HG02943 (cell line): ENCODE measurements at regions not wholly inside any gene's neighbourhood (a gene's known extent, or its start where the extent isn't known, plus 50 kb on each side); places are given as distances from the start of the nearest gene placed in this dataset.
"Not testable (repeated sequence)": the region's sequence is repeated elsewhere in the genome, so short reads cannot be mapped to it uniquely, and the experiment has no call there.

Experiments used
- ATAC-seq: cut with Tn5 transposase; IDR thresholded peaks from one replicate; pipeline ENCODE4 v1.9.1; 2021; ENCODE audit warnings: mild to moderate bottlenecking, low read depth, moderate library complexity; ENCODE audit not compliant: unreplicated experiment

DNA sequence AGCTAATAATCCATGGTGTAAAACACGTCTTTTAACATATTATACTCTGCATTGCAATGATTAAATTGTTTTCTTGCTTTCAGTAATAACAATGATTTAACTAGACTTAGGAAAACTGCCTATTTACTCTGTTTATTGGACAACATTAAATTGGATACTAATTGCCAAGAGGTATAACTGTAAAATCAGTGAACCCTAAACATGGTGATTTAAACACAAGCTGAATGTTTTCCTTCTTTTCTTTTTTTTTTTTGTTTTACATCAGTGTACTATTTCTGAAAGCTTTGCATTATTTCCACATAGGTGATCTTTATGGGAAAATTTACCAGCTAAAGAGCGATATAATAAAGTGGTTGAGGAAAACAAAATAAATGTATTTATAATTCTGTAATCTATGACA, 276.7 kb downstream of the PCDH7 start:
- ATAC-seq: no peak

DNA sequence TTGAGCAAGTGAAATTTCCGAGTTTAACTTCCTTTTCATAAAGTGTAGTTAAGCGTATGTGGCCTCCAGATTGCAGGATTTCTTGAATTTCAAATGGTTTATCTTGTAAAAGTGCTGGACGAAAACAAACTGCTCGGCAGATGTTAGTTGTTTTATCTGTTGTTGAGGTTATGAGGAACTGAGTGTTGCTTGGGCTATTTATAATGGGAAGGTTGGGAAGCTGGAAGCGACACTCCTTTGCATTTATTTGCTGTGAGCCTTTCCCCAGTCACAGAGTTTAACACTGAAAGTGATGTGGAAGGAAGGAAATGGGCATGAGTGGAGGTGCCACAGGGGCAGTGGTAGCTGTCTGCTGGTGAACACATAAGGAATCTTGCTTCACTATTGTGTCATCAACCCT, 284.9 kb downstream of the PCDH7 start:
- ATAC-seq: no peak

DNA sequence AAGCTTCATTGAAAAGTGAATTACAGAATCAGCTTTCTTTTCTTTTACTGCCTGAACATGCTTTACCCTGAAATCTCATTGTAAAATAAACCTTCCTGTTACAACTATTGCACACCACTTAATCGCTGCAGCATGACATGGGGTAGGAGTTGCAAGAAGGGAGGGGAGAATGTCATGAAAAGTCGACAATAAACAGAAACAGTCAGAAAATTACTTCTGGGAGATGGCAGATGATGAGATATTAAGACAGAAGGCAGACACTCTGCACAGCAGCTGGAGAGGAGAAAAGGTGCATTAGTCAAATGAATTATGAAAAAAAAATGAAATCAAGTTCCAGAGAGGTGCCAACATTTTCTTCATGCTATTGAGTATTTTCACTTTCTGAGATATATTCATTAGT, 287.7 kb downstream of the PCDH7 start:
- no peak for ATAC-seq

DNA sequence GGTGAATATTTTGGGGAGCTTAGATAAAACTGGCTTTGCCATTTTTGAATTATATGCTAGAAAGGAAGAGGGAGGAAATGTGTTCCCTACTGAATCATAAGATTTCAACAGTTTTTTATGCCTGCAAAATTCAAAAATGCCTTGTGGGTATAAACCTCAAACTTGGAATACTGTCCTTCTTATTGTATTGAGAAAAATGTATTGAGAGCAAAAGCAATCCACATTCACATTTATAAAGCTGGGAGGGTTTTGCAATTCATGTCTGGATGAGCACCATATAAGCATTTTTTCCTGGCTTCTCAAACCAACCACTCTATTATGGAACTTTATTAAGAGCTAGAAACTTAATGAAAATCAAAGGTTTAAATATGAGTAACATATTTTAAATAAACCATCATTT, 289.8 kb downstream of the PCDH7 start:
- ATAC-seq: no peak

DNA sequence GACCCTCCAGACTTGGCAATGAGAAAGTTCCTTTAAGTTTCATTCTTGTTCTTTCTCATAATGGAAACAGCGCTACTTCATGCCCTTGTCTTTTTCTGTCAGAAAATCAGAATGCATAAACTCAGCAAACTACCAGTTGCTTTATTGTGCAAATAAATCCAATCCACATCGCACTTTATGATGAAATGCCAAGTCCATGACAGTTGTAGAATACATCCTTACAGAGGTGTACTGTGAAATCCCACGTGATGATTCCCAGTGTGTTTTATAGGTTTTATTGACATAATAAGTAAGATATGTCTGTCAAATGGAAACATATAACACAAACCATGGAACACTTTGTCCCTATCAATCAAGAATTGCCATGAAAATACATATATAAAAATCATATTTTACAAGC, 295.0 kb downstream of the PCDH7 start:
- no peak for ATAC-seq

DNA sequence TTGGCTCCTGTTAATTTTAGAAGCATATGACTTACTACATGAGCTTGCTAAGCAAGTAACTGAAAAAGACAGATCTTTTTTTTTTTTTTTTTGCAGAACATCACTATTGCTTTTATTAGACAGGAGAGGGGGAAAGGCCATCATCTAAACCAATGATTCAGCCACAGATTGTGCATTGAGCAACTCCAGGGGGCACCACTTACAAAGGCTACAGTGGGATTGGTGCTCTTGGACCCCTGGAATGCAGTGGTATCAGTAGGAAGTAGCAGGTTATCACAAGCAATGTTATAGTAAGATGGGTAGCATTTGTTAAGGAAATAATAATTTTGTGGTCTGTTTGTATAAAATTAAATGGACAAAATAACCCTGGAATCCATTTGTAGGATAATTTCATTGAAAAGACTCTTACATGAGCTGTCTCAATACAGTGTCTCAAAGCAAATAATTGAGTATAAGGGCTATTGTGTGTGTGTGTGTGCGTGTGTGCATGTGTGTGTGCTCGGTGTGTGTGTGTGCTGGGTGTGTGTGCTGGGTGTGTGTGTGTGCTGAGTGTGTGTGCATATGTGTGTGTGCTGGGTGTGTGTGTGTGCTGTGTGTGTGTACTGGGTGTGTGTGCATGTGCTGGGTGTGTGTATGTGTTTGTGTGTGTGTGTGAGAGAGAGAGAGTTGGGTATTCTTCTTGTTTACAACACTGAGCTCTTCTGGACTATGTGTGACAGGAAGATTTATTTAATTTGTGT, 296.3 kb downstream of the PCDH7 start:
- ATAC-seq: no peak

DNA sequence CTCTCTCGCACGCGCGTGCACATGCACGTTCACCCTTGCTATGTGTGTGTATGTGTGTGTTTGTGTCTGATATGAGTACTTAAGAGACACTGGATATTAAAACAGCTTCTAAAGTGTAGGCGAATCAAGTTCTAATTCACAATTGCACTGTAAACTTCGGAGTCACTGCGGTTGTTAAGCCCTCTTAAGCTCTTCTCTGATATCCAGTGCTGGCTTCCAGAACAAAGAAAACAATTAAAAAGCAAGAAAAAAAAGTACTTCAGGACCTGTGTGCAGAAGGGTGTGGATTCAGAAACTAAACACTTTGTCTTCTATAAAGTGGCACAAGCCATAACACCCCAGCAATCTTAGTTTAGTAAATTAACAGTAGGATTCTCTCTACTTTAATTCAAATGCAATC, 300.2 kb downstream of the PCDH7 start:
- ATAC-seq: no peak

DNA sequence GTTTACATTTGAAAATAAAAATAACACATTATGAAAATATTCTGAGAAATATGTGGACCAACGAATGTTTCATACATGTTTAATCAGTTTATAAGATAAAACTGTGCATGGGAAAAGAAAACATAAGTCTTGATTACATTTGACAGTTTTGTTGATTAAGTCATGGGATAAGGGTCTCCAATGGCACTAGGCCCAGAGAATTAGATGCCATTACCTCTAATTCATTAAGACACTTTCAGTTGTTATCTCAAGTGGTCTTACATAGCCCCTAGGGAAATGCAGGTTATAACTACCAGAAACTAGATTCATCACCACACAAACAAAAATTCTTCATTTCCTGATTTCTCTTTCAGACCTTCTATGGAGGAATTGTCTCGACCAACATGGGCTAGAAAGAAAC, 300.8 kb downstream of the PCDH7 start:
- no peak for ATAC-seq

DNA sequence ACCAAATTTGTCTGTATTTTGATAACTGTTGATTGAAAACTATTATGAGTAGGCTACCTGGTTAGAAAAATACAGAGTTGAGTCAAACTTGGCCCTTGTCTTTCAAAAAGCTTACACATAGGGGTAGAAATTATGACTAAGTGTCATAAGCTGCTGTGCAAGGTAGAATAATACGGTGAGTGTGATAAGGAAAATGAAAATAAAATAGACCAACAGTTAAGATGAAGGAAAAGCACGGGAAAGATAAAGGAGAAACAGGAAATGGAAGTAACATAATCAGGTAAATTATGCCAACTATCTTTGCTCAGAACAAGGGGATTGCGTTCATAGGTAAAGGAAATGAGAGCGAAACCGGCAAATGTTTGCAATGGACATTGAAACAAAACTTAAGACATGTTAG, 302.5 kb downstream of the PCDH7 start:
- no peak for ATAC-seq

DNA sequence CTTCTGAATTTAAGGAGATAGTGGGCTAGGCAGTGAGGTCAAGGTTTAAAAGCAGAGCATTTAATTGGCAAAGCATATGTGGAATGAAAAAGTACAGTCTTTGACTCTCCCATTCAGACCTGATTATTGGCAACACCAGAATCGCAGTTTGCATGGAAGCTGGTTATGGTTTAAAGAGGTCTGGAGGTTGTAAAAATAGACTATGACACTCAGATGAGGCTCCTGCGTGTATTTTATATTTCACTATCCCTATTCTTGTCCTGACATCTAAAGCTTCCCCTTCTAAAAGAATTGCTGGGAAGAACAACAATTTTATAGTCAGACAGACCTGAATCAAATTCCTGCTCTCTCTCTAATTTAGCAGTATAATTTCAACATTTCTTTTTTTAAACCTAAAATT, 302.9 kb downstream of the PCDH7 start:
- no peak for ATAC-seq

DNA sequence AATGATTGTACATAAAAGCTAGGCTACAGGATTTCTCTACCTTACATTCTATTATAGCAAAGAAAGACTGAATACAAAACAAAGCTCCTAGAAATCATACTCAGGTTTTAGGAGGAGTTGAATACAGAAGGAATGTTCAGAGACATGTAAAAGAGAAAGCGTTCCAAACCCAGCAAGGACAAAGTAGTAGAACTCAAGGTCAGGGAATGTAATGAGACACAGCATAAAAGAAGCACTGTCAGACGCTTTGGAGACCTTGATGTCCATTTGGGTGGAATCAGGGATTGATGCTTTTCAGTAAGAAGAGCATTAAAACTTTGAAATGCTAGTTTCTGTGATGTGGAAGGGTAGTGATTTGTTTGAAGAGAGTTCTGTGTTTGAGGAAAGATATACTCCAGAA, 303.6 kb downstream of the PCDH7 start:
- ATAC-seq: no peak

DNA sequence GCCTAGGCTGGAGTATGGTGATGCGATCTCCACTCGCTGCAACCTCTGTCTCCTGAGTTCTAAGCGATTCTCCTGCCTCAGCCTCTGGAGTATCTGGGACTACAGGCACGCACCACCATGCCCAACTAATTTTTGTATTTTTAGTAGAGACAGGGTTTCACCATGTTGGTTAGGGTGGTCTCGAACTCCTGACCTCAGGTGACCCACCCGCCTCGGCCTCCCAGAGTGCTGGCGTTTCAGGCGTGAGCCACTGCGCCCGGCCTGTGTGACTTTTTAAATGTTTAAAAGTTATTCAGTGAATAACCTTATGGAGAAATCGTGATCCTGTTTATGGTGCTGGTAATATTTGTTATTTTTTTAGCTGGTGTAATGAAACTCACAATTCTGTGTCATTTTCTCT, 304.6 kb downstream of the PCDH7 start:
- not testable (repeated sequence) for ATAC-seq

DNA sequence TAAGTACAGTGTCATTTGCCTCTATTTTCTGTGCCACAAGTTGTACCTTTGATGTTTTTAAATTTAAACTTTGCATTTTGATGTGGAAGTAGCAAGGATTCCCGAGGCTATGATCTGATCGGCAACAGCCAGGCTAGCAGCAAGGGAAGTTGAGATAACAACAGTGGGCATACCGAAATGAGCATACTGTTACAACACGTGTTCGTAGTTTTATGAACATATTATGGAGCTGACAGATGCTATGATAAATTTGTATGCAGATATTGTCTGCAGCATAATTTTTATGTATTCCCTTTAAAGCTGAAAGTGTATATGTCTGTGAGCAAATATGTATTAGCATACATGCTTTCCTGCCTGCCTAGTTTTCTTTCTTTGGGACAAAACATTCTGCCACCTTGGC, 306.1 kb downstream of the PCDH7 start:
- no peak for ATAC-seq

DNA sequence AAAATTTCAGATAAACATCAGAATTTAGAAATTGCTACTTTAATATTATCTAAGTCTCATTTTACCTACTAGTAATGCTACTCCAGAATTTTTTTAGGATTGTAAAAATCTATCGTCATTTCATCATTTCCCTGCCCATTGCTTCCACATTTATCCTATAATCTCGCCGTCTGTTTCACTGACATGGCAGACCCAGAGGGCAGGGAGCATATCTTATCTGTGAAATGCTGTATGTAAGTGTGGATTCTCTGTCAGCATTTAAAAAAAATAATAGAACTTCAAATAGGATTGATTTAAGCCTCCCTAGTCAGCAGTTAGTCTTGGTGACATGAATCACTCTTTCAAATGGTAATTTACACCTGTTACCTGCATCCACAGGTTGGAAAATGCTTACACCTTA, 314.4 kb downstream of the PCDH7 start:
- ATAC-seq: no peak

DNA sequence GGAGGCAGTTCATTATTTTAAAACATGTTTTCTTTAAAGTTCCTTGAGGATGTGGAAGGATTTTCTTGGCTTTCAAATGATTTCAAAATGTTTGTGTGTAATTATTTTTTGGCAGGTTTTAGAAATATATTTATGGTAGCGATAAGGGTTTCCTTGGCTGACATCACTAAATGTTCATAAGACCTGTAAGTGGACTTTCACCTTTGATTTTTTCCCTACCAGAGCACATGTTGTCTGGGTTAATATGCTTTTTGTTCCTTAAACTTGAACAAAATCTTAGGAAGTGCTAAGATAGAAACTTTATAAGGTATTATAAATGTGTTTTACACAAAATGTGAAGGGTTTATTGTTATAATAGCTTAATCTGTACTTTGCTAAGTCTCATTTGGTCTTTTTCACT, 315.6 kb downstream of the PCDH7 start:
- no peak for ATAC-seq

DNA sequence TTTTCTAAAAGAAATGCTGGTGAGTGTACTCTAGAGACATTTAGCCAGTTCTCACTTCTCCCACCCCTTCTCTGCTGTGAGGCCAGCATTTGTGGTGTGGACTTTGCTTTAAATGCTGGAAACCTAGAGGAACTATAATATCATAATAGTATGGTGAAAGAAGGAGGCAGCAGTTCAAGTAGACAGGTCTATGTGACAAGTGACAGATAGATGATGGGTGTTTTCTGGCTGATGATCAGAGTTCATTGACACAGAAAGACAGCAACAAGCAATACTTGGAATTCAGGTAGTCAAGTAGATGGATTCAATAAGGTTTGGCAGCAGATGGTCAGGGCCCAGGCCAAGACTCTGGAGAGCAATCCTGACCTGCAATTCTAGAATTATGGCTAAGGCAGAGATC, 317.5 kb downstream of the PCDH7 start:
- no peak for ATAC-seq

DNA sequence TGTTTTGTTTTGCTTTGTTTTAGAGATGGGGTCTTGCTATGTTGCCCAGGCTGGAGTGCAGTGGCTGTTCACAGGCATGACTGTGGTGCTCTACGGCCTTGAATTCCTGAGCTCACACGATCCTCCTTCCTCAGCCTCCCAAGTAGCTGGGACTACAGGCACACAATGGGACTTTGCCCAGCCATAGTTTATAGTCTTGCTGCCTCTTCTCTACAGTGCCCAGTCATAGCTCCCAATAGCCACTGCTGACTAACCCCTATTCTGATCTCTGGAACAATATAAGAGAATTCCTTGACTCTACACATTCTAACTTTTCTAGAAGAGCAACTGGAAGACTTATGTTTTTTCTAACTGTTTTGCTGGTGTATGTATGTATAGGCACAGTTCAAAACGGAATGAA, 319.2 kb downstream of the PCDH7 start:
- ATAC-seq: no peak

DNA sequence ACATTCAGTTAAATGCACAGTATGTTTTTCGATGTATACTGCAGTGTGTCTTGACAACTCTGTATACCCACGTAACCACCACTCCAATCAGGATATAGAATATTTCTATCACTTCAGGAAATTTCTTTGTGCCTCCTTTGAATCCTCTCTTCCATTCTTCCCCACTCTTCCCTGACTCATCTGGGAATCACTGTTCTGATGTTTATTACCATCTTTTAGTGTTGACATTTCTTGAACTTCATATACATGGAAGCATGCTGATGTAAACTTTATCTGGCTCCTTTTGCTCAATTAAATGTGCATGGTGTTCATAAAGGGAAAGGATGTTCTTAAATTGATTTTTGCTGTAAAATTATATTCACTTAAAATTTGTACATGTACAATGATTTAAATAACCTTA, 319.9 kb downstream of the PCDH7 start:
- no peak for ATAC-seq

DNA sequence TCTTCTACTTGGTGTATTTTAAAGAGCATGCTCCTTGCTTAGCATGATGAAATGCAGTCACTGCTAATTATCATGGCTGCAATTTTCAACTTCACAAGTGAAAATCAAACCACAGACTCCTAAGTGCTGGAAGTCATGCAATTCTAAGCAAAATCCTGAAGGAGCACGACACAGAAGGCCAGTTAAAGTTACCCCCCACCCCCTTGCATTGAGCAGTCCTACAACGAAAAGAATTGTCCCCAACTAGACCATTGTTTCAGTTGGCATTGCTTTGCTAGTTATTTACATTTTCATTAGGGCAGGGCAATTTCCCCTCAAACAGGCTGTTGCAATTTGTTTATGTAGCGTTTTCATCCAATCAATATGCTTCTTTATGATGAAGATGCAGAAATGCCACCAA, 321.2 kb downstream of the PCDH7 start:
- no peak for ATAC-seq

DNA sequence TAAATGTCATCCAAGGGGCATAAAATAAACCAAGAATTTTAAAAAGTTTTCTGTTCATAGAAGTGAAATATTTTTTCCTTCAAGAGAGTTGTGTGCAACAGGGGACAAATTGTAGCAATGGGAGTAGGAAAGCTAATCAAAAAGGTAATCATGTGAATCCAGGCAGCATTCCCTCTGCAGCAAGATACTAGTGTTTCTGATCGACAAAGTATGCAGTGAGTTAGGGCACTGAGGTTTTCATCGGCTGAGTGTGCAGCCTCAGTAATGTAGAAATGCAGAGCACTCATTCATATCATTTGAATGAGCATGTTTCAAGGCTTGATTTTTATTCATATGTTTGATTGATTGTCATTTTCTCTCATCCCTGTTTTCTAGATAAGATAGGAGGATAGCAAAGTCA, 321.7 kb downstream of the PCDH7 start:
- ATAC-seq: no peak

DNA sequence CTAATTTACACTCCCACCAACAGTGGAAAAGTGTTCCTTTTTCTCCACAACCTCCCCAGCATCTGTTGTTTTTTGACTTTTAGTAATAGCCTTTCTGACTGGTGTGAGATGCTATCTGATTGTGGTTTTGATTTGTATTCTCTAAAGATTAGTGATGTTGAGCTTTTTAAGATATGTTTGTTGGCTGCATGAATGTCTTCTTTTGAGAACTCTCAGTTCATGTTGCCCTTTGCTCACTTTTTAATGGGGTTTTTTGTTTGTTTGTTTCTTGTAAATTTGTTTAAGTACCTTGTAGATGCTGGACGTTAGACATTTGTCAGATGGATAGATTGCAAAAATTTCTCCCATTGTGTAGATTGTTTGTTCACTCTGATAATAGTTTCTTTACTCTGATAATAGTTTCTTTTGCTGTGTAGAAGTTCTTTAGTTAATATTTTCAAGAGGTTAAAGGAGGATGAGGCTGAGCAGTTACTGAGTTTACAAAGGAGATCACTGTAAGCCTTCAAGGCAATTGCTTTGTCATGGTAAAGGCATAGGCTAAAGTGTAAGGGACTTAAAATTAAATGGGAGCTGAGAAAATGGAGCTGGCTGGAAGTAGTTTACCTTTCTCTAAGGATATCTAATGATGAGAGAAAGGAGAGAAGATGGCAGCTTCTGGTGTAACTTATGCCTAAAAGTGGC, 323.4 kb downstream of the PCDH7 start:
- no peak for ATAC-seq

DNA sequence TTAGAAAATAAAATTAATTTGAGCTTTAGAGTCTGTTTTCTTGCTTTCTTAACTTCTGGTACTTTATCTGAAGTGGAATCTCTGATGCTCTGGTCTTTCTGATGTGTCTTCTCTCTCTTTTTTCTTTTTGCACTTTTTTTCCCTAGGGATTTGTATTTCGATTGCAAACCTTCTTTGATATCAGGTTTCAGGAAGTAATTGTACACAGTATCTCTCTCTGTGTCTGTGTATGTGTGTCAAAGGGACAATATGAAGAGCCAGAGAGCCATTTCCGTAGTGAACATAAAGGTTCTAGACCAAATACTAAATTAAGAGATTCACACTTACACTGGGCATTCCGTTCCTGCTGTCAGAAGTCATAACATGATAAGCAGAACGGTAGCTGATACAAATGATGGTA, 325.0 kb downstream of the PCDH7 start:
- no peak for ATAC-seq
